HL-60 (cell line): ENCODE measurements at regions not wholly inside any gene's neighbourhood (a gene's known extent, or its start where the extent isn't known, plus 50 kb on each side); places are given as distances from the start of the nearest gene placed in this dataset.

Experiments
- CTCF ChIP-seq: IDR thresholded peaks from one replicate; pipeline ENCODE4 v1.5.1; 2011; ENCODE audit warnings: low read length, control low read depth, inconsistent platforms; ENCODE audit not compliant: insufficient read depth
- GABPA ChIP-seq: IDR thresholded peaks from 2 replicates; pipeline ENCODE4 v1.6.1; 2012; ENCODE audit warnings: low read depth
- POLR2AphosphoS5 ChIP-seq: IDR thresholded peaks from 2 replicates; pipeline ENCODE4 v1.6.1; 2012; ENCODE audit warnings: low read depth
- SPI1 ChIP-seq: IDR thresholded peaks from 2 replicates; pipeline ENCODE4 v1.6.1; 2012; ENCODE audit warnings: low read depth, mild to moderate bottlenecking, borderline replicate concordance
- TF ChIP-seq, protein P1 (sequence below): IDR thresholded peaks from 2 replicates; pipeline ENCODE4 v1.6.1; 2012; ENCODE audit warnings: low read depth; ENCODE audit not compliant: insufficient replicate concordance

- TF ChIP-seq CTCF (no peak), GABPA (no peak), POLR2AphosphoS5 (no peak), SPI1 (no peak)
- TF ChIP-seq, protein P1, sequence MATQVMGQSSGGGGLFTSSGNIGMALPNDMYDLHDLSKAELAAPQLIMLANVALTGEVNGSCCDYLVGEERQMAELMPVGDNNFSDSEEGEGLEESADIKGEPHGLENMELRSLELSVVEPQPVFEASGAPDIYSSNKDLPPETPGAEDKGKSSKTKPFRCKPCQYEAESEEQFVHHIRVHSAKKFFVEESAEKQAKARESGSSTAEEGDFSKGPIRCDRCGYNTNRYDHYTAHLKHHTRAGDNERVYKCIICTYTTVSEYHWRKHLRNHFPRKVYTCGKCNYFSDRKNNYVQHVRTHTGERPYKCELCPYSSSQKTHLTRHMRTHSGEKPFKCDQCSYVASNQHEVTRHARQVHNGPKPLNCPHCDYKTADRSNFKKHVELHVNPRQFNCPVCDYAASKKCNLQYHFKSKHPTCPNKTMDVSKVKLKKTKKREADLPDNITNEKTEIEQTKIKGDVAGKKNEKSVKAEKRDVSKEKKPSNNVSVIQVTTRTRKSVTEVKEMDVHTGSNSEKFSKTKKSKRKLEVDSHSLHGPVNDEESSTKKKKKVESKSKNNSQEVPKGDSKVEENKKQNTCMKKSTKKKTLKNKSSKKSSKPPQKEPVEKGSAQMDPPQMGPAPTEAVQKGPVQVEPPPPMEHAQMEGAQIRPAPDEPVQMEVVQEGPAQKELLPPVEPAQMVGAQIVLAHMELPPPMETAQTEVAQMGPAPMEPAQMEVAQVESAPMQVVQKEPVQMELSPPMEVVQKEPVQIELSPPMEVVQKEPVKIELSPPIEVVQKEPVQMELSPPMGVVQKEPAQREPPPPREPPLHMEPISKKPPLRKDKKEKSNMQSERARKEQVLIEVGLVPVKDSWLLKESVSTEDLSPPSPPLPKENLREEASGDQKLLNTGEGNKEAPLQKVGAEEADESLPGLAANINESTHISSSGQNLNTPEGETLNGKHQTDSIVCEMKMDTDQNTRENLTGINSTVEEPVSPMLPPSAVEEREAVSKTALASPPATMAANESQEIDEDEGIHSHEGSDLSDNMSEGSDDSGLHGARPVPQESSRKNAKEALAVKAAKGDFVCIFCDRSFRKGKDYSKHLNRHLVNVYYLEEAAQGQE, result no peak
Observed at GRCh38 chr1:25079048-25079447, 149.0 kb upstream of the RUNX3 start.
